Gastroesophageal sphincter (tissue), 4 donors: ENCODE measurements at regions not wholly inside any gene's neighbourhood (a gene's known extent, or its start where the extent isn't known, plus 50 kb on each side); places are given as distances from the start of the nearest gene placed in this dataset.

ENCODE experiments used
- ATAC-seq: fragments of 150-250 bp; one replicate; pipeline ENCODE4 v1.9.1; 2016; ENCODE audit warnings: mild to moderate bottlenecking, moderate library complexity
- H3K27ac ChIP-seq, 4 donors: fragments of 200-600 bp; sonication (generic) in 3 of 4; 1 replicate in 3 of 4; 2 replicates in 1 of 4; pipeline ENCODE4 v1.5.1; 2016 to 2019
- H3K27me3 ChIP-seq: fragments of 200-600 bp; sonication (generic); one replicate; pipeline ENCODE4 v1.5.1; 2019
- H3K36me3 ChIP-seq, 2 donors: fragments of 200-600 bp; sonication (generic); one replicate each; pipeline ENCODE4 v1.5.1; 2019; ENCODE audit warnings: control low read depth in 1 of 2
- H3K4me1 ChIP-seq, 3 donors: fragments of 200-600 bp; sonication (generic); 1 replicate in 2 of 3; 2 replicates in 1 of 3; pipeline ENCODE4 v1.5.1; 2016 to 2019; ENCODE audit warnings: control low read depth in 2 of 3
- H3K4me3 ChIP-seq, 2 donors: fragments of 200-600 bp; sonication (generic); one replicate each; pipeline ENCODE4 v1.5.1; 2019; ENCODE audit warnings: mild to moderate bottlenecking in 1 of 2, moderate library complexity in 1 of 2
- H3K9me3 ChIP-seq, 3 donors: fragments of 200-600 bp; sonication (generic); one replicate each; pipeline ENCODE4 v1.5.1; 2017 to 2019; ENCODE audit warnings: control low read depth in 2 of 3
- CTCF ChIP-seq, 4 experiments: fragments of 200-600 bp in 2 of 4; fragments of 450-650 bp in 2 of 4; sonication (generic) in 1 of 4; IDR thresholded peaks; one replicate each; pipeline ENCODE4 v1.5.1; 2017 to 2019; ENCODE audit warnings: antibody characterized with exemption in 4 of 4, mild to moderate bottlenecking in 2 of 4, moderate library complexity in 2 of 4
- EP300 ChIP-seq: sonication (generic); formaldehyde crosslinking; IDR thresholded peaks from one replicate; pipeline ENCODE4 v1.6.1; 2017; ENCODE audit warnings: antibody characterized with exemption, mild to moderate bottlenecking
- POLR2A ChIP-seq, 2 donors: fragments of 450-650 bp; IDR thresholded peaks; one replicate each; pipeline ENCODE4 v1.6.1; 2017; ENCODE audit warnings: antibody characterized with exemption in 2 of 2, mild to moderate bottlenecking in 2 of 2, moderate library complexity in 1 of 2
- POLR2AphosphoS5 ChIP-seq: sonication (generic); formaldehyde crosslinking; IDR thresholded peaks from one replicate; pipeline ENCODE4 v1.6.1; 2017; ENCODE audit warnings: antibody characterized with exemption
- WGBS, 2 donors: methylation state at CpG; one replicate each; pipeline ENCODE4 v1.1.5; 2018; ENCODE audit warnings: low coverage in 1 of 2; 5-methylcytosine and 5-hydroxymethylcytosine counted together

GRCh38 chr1:216919060-216919970 is 196.1 kb upstream of the ESRRG start:
- Histone ChIP-seq H3K27me3 (no peaks in the 10 kb centered on the region), H3K4me1 (no peaks in the 10 kb centered on the region), H3K27ac (no peak overlapping the region), H3K4me3 (no peak overlapping the region), H3K9me3 (no peaks in the 10 kb centered on the region), H3K36me3 (no peaks in the 10 kb centered on the region)
- WGBS, 2 donors = 68 to 74% methylated on average over 6 to 9 of the region's 9 CpGs
- ATAC-seq = no peak
- TF ChIP-seq POLR2A (IDR thresholded peaks at IDR 0.05) = no peak
- TF ChIP-seq CTCF (IDR thresholded peaks at IDR 0.05) = no peak
- no peak for TF ChIP-seq EP300
- no peak for TF ChIP-seq POLR2AphosphoS5

- no peaks in the 10 kb centered on the region for H3K27me3 ChIP-seq
- ATAC-seq = no peak
- H3K36me3 ChIP-seq = no peaks in the 10 kb centered on the region
- no peak overlapping the region for H3K4me3 ChIP-seq
- 89 to 92% methylated on average over 3 to 6 of the region's 6 CpGs for WGBS, 2 donors
- no peaks in the 10 kb centered on the region for H3K4me1 ChIP-seq
- H3K27ac ChIP-seq = no peak overlapping the region
- TF ChIP-seq POLR2A (IDR thresholded peaks at IDR 0.05) (no peak), CTCF (IDR thresholded peaks at IDR 0.05) (no peak), EP300 (no peak), POLR2AphosphoS5 (no peak)
- H3K9me3 ChIP-seq = no peaks in the 10 kb centered on the region
Observed at GRCh38 chr1:216916890-216917438, 193.7 kb upstream of the ESRRG start.

- H3K27ac ChIP-seq = no peak overlapping the region
- no peaks in the 10 kb centered on the region for H3K27me3 ChIP-seq
- TF ChIP-seq POLR2AphosphoS5 (no peak), POLR2A (IDR thresholded peaks at IDR 0.05) (no peak), CTCF (IDR thresholded peaks at IDR 0.05) (no peak), EP300 (no peak)
- no peaks in the 10 kb centered on the region for H3K36me3 ChIP-seq
- no peak for ATAC-seq
- 50 to 57% methylated on average over 1 of the region's 2 CpGs for WGBS, 2 donors
- no peaks in the 10 kb centered on the region for H3K4me1 ChIP-seq
- H3K9me3 ChIP-seq = no peaks in the 10 kb centered on the region
- H3K4me3 ChIP-seq = no peak overlapping the region
Observed at GRCh38 chr1:216914974-216915373, 191.7 kb upstream of the ESRRG start.

- ATAC-seq = no peak
- Histone ChIP-seq H3K27ac (no peak overlapping the region), H3K36me3 (no peaks in the 10 kb centered on the region), H3K9me3 (no peaks in the 10 kb centered on the region), H3K4me3 (no peak overlapping the region), H3K27me3 (no peaks in the 10 kb centered on the region), H3K4me1 (no peaks in the 10 kb centered on the region)
- WGBS, 2 donors = 45 to 53% methylated on average over 4 of the region's 4 CpGs
- no peak for TF ChIP-seq POLR2AphosphoS5
- no peak for TF ChIP-seq CTCF (IDR thresholded peaks at IDR 0.05)
- TF ChIP-seq POLR2A (IDR thresholded peaks at IDR 0.05) = no peak
- no peak for TF ChIP-seq EP300
Observed at GRCh38 chr1:216913976-216914375, 190.7 kb upstream of the ESRRG start.
